Loucy (cell line): ENCODE measurements at regions not wholly inside any gene's neighbourhood (a gene's known extent, or its start where the extent isn't known, plus 50 kb on each side); places are given as distances from the start of the nearest gene placed in this dataset.

Experiments
- H2AFZ ChIP-seq: fragments of 200-600 bp; sonication (generic); 2 replicates; pipeline ENCODE4 v1.6.0; 2016; ENCODE audit warnings: antibody characterized with exemption, mild to moderate bottlenecking, low read length, moderate library complexity
- H3F3A ChIP-seq: fragments of 200-600 bp; 2 replicates; pipeline ENCODE4 v1.6.0; 2016; ENCODE audit warnings: antibody characterized with exemption, low read depth, mild to moderate bottlenecking
- H3K27me3 ChIP-seq: fragments of 200-600 bp; sonication (generic); 2 replicates; pipeline ENCODE4 v1.6.1; 2014; ENCODE audit warnings: low read length, mild to moderate bottlenecking; ENCODE audit not compliant: insufficient read depth, poor library complexity, severe bottlenecking
- H3K36me3 ChIP-seq: fragments of 200-600 bp; sonication (generic); 2 replicates; pipeline ENCODE4 v1.6.1; 2016; ENCODE audit warnings: low read length; ENCODE audit not compliant: insufficient read depth
- H3K4me1 ChIP-seq: fragments of 200-600 bp; sonication (generic); 2 replicates; pipeline ENCODE4 v1.5.1; 2014; ENCODE audit warnings: low read length, mild to moderate bottlenecking; ENCODE audit not compliant: insufficient read depth, poor library complexity, severe bottlenecking
- H3K4me2 ChIP-seq: fragments of 200-600 bp; sonication (generic); 2 replicates; pipeline ENCODE4 v1.6.0; 2014; ENCODE audit warnings: antibody characterized with exemption, low read length, low read depth, mild to moderate bottlenecking; ENCODE audit not compliant: poor library complexity, severe bottlenecking
- H3K4me3 ChIP-seq: fragments of 200-600 bp; sonication (generic); 2 replicates; pipeline ENCODE4 v1.5.1; 2014; ENCODE audit warnings: low read length, mild to moderate bottlenecking, mixed read lengths; ENCODE audit not compliant: poor library complexity, severe bottlenecking
- H3K79me2 ChIP-seq: fragments of 200-600 bp; sonication (generic); 2 replicates; pipeline ENCODE4 v1.6.1; 2014; ENCODE audit warnings: low read length; ENCODE audit not compliant: insufficient read depth
- H3K9ac ChIP-seq: fragments of 200-600 bp; sonication (generic); 2 replicates; pipeline ENCODE4 v1.6.0; 2014; ENCODE audit warnings: mild to moderate bottlenecking, low read depth, low read length, moderate library complexity; ENCODE audit not compliant: poor library complexity, severe bottlenecking
- H3K9me2 ChIP-seq: fragments of 200-600 bp; sonication (generic); replicated peaks from 2 replicates; pipeline ENCODE4 v1.6.1; 2016; ENCODE audit warnings: low read depth, low read length, mixed read lengths
- H3K9me3 ChIP-seq: fragments of 200-600 bp; sonication (generic); 2 replicates; pipeline ENCODE4 v1.6.1; 2014; ENCODE audit warnings: mild to moderate bottlenecking, antibody characterized with exemption, low read length, low read depth; ENCODE audit not compliant: insufficient read depth
- H4K20me1 ChIP-seq: fragments of 200-600 bp; sonication (generic); 2 replicates; pipeline ENCODE4 v1.6.0; 2014; ENCODE audit warnings: antibody characterized with exemption, low read length, mild to moderate bottlenecking; ENCODE audit not compliant: insufficient read depth, poor library complexity, severe bottlenecking
- EZH2phosphoT487 ChIP-seq: fragments of 200-600 bp; IDR thresholded peaks from 2 replicates; pipeline ENCODE4 v1.6.1; 2018; ENCODE audit warnings: antibody characterized with exemption, mild to moderate bottlenecking, moderate library complexity, borderline replicate concordance
- TF ChIP-seq, protein P1 (sequence below): fragments of 200-600 bp; sonication (generic); conservative IDR thresholded peaks from 2 replicates; pipeline ENCODE4 v1.5.1; 2014; ENCODE audit warnings: mild to moderate bottlenecking, antibody characterized with exemption, low read length

DNA sequence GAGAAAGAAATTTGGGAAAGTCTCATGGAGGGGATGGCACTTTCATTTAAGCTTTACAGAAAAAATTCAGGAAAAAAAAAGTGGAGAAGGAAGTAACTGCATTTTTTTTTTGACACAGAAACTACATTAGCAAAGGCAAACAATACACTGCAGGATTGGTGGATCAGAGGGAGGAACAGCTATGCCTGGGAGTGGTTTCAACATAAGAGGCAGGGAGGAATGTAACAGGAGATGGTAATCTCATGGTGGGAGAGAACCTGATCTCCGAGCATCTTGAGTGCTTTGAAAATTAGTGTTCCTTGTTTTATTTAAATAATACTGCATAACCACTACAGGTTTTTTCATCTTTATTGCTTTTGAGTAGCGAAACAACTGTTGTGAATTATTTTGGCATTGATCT lies 249.4 kb downstream of the FAM170A start:
- Histone ChIP-seq H3K36me3 (no peaks in the 10 kb centered on the region), H3K4me2 (no peak overlapping the region), H4K20me1 (no peaks in the 10 kb centered on the region), H3K27me3 (no peaks in the 10 kb centered on the region), H3K9me2 (no peaks in the 10 kb centered on the region), H3F3A (no peaks in the 10 kb centered on the region), H2AFZ (no peak overlapping the region), H3K9me3 (no peaks in the 10 kb centered on the region), H3K4me3 (no peak overlapping the region), H3K79me2 (no peaks in the 10 kb centered on the region), H3K9ac (no peak overlapping the region), H3K4me1 (no peaks in the 10 kb centered on the region)
- TF ChIP-seq, protein P1, sequence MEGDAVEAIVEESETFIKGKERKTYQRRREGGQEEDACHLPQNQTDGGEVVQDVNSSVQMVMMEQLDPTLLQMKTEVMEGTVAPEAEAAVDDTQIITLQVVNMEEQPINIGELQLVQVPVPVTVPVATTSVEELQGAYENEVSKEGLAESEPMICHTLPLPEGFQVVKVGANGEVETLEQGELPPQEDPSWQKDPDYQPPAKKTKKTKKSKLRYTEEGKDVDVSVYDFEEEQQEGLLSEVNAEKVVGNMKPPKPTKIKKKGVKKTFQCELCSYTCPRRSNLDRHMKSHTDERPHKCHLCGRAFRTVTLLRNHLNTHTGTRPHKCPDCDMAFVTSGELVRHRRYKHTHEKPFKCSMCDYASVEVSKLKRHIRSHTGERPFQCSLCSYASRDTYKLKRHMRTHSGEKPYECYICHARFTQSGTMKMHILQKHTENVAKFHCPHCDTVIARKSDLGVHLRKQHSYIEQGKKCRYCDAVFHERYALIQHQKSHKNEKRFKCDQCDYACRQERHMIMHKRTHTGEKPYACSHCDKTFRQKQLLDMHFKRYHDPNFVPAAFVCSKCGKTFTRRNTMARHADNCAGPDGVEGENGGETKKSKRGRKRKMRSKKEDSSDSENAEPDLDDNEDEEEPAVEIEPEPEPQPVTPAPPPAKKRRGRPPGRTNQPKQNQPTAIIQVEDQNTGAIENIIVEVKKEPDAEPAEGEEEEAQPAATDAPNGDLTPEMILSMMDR: no peak
- no peak for TF ChIP-seq EZH2phosphoT487

DNA sequence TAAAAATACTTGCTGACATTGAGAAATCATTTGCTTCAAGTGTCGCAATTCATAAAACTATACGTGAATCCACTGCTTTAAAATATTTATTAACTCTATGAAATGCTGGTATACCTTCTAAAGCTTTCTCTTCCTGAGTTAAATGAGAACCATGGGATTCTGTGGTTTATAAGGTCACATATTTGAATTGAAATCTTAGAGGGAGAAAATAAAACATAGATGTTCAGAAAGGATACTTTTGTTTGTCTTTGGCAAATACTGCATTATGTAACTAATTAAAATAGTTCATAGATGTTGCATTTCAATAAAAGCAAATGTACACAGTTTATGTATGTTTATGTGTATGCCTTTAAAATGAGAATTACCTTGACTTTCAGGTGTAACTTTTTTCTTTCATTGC lies 250.1 kb downstream of the FAM170A start:
- Histone ChIP-seq H3K36me3 (no peaks in the 10 kb centered on the region), H4K20me1 (no peaks in the 10 kb centered on the region), H3K79me2 (no peaks in the 10 kb centered on the region), H3K4me3 (no peak overlapping the region), H3K9me2 (no peaks in the 10 kb centered on the region), H3K4me2 (no peak overlapping the region), H3K9me3 (no peaks in the 10 kb centered on the region), H3F3A (no peaks in the 10 kb centered on the region), H2AFZ (no peak overlapping the region), H3K9ac (no peak overlapping the region), H3K4me1 (no peaks in the 10 kb centered on the region), H3K27me3 (no peaks in the 10 kb centered on the region)
- TF ChIP-seq, protein P1: no peak
- no peak for TF ChIP-seq EZH2phosphoT487

DNA sequence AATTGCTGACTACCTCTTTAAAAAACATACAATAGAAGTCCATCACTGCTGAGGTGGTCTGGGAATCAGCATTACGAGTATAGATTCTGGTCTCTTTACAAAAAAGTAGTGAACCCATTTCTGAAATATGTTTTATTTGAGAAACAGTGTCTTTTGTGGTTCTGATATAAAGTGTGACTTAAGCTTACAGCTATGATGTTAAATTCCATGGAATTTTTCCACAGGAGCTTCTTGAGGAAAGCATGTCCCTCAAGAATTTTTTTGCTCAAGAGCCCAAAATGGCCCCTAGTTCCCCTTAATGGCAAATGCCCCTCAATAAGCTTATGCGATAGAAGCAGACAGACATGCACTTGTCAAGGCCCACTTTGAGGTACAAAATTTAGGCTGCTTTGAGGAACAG lies 265.7 kb downstream of the FAM170A start:
- no peaks in the 10 kb centered on the region for H3K9me3 ChIP-seq
- no peak overlapping the region for H3K4me2 ChIP-seq
- no peaks in the 10 kb centered on the region for H3F3A ChIP-seq
- no peaks in the 10 kb centered on the region for H3K36me3 ChIP-seq
- H2AFZ ChIP-seq: no peak overlapping the region
- H3K79me2 ChIP-seq: no peaks in the 10 kb centered on the region
- H3K4me1 ChIP-seq: no peaks in the 10 kb centered on the region
- H4K20me1 ChIP-seq: no peaks in the 10 kb centered on the region
- TF ChIP-seq, protein P1: no peak
- TF ChIP-seq EZH2phosphoT487: no peak
- no peak overlapping the region for H3K9ac ChIP-seq
- no peak overlapping the region for H3K4me3 ChIP-seq
- no peaks in the 10 kb centered on the region for H3K9me2 ChIP-seq
- no peaks in the 10 kb centered on the region for H3K27me3 ChIP-seq
